HCT116 (cell line): ENCODE measurements at regions not wholly inside any gene's neighbourhood (a gene's known extent, or its start where the extent isn't known, plus 50 kb on each side); places are given as distances from the start of the nearest gene placed in this dataset.

Experiments
- ATF3 ChIP-seq: IDR thresholded peaks from 2 replicates; pipeline ENCODE4 v1.6.1; 2012
- CBX3 ChIP-seq: IDR thresholded peaks from 2 replicates; pipeline ENCODE4 v1.6.1; 2012; ENCODE audit warnings: low read depth
- CEBPB ChIP-seq: IDR thresholded peaks from 2 replicates; pipeline ENCODE4 v1.6.1; 2012; ENCODE audit warnings: low read depth
- EGR1 ChIP-seq: IDR thresholded peaks from 2 replicates; pipeline ENCODE4 v1.6.1; 2012; ENCODE audit warnings: low read depth
- EZH2 ChIP-seq: fragments of 200-600 bp; sonication (generic); IDR thresholded peaks from 2 replicates; pipeline ENCODE4 v1.6.1; 2017; ENCODE audit warnings: antibody characterized with exemption, mixed run types
- EZH2phosphoT487 ChIP-seq: fragments of 200-600 bp; IDR thresholded peaks from 2 replicates; pipeline ENCODE4 v1.6.1; 2018; ENCODE audit warnings: antibody characterized with exemption, borderline replicate concordance
- FOSL1 ChIP-seq: IDR thresholded peaks from 2 replicates; pipeline ENCODE4 v1.6.1; 2012; ENCODE audit warnings: low read depth
- JUND ChIP-seq: IDR thresholded peaks from 2 replicates; pipeline ENCODE4 v1.6.1; 2012
- MAX ChIP-seq: IDR thresholded peaks from 2 replicates; pipeline ENCODE4 v1.6.1; 2012
- POLR2A ChIP-seq: IDR thresholded peaks from 2 replicates; pipeline ENCODE4 v1.7.0; 2011; ENCODE audit warnings: borderline replicate concordance; ENCODE audit not compliant: insufficient read depth, insufficient read length; ENCODE audit errors: extremely low read depth
- RAD21 ChIP-seq: IDR thresholded peaks from 2 replicates; pipeline ENCODE4 v1.6.1; 2012; ENCODE audit warnings: low read depth, mild to moderate bottlenecking
- SIN3A ChIP-seq: IDR thresholded peaks from 2 replicates; pipeline ENCODE4 v1.6.1; 2012; ENCODE audit warnings: low read depth
- SP1 ChIP-seq: IDR thresholded peaks from 2 replicates; pipeline ENCODE4 v1.6.1; 2012; ENCODE audit warnings: low read depth
- TCF7L2 ChIP-seq: IDR thresholded peaks from 2 replicates; pipeline ENCODE4 v1.7.0; 2011; ENCODE audit warnings: borderline replicate concordance, inconsistent platforms; ENCODE audit not compliant: insufficient read depth, insufficient read length; ENCODE audit errors: extremely low read depth
- ZFX ChIP-seq: fragments of 450-650 bp; IDR thresholded peaks from 2 replicates; pipeline ENCODE4 v1.6.1; 2017
- ZNF274 ChIP-seq: fragments of 200-500 bp; sonication (Bioruptor generic); IDR thresholded peaks from 2 replicates; pipeline ENCODE4 v1.6.1; 2014; ENCODE audit warnings: mild to moderate bottlenecking, low read depth, low read length, inconsistent platforms
- TF ChIP-seq, protein P1 (sequence below), 3 experiments: fragments of 200-600 bp in 1 of 3; sonication (generic) in 1 of 3; IDR thresholded peaks in 2 of 3; conservative IDR thresholded peaks in 1 of 3; 2 replicates each; pipeline ENCODE4 v1.5.1; 2012 to 2017; ENCODE audit warnings: low read depth in 2 of 3, low read length in 2 of 3, antibody characterized with exemption in 1 of 3, borderline replicate concordance in 1 of 3, control low read depth in 1 of 3, mild to moderate bottlenecking in 1 of 3, mixed read lengths in 1 of 3, mixed run types in 1 of 3, moderate library complexity in 1 of 3; ENCODE audit not compliant: insufficient read depth in 1 of 3

DNA sequence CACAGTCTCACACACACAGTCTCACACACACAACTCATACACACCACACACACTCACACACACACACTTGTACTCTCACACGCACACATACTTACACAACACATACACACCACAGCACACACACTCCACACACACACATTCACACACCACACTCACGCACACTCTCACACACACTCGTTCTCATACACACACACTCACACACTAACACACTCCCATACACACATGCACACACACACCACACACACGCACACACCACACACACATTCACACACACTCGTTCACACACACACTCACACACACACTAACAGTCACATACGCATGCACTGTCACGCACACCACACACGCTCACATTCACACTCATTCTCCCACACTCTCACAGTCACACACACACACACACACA lies 109.8 kb downstream of the PRLHR start (continued):
- TF ChIP-seq, protein P1, sequence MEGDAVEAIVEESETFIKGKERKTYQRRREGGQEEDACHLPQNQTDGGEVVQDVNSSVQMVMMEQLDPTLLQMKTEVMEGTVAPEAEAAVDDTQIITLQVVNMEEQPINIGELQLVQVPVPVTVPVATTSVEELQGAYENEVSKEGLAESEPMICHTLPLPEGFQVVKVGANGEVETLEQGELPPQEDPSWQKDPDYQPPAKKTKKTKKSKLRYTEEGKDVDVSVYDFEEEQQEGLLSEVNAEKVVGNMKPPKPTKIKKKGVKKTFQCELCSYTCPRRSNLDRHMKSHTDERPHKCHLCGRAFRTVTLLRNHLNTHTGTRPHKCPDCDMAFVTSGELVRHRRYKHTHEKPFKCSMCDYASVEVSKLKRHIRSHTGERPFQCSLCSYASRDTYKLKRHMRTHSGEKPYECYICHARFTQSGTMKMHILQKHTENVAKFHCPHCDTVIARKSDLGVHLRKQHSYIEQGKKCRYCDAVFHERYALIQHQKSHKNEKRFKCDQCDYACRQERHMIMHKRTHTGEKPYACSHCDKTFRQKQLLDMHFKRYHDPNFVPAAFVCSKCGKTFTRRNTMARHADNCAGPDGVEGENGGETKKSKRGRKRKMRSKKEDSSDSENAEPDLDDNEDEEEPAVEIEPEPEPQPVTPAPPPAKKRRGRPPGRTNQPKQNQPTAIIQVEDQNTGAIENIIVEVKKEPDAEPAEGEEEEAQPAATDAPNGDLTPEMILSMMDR (IDR thresholded peaks at IDR 0.05 in 2 of 3, conservative IDR thresholded peaks at IDR 0.05 in 1 of 3; ENCODE audit: borderline replicate concordance in 1 of 3, insufficient read depth in 1 of 3, low read depth in 2 of 3, low read length in 2 of 3): no peak
- TF ChIP-seq TCF7L2 (no peak), MAX (no peak), SIN3A (no peak), JUND (no peak), EZH2phosphoT487 (no peak), ZFX (no peak), FOSL1 (no peak), CBX3 (no peak), EGR1 (no peak), POLR2A (no peak), ZNF274 (no peak), RAD21 (no peak), EZH2 (no peak), ATF3 (no peak), SP1 (no peak), CEBPB (no peak)
